ENCODE measurements at regions not wholly inside any gene's neighbourhood (a gene's known extent, or its start where the extent isn't known, plus 50 kb on each side); places are given as distances from the start of the nearest gene placed in this dataset.

DNA sequence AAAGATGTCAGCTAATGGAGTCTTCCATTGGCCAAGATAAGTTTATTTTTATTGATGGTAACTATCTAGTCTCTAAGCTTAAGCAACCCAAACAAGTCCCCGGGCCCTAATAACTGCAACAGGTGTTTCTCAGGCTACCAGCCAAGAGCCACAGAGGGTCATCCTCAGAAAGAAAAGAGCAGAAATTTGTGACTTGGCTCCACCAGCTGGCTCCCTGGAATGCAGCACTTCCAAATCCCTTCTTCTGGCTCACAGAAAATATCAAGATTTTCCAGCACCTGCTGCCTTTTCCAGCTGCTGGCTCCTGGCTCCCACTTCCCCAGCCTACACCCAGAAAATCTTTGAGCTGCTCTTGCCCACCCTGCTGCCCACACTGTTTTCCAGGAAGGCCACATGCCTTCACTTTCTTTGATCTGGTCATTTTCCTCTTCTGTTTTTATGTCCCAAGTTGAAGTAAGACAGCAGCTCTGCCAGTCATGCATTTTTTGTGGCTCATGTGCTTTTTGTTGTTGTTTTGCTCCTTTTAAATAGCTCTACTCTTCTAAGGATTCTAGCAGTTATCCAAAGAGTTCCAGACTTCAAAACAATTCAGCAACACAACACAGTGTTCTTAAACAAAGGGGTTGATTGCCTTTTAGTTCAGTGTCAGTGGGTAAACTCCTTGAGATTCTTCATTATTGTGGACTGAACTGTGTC is 151.0 kb upstream of the SMLR1 start:
- DNase-seq (ENCODE audit: extremely low read depth in 1 of 4, low spot score in 3 of 4) (no peak), ATAC-seq (no peak), FAIRE-seq (no peak)
- intact Hi-C loops (cut with micrococcal nuclease): no loop called here
- no TSS peak for BruUV-seq (replicated peaks)
- H4K20me1 ChIP-seq (replicated peaks; ENCODE audit: control insufficient read depth, insufficient read depth, low read length): no peaks in the 10 kb centered on the region
- no peaks in the 10 kb centered on the region for H3K27me3 ChIP-seq (ENCODE audit: control insufficient read depth in 2 of 2, insufficient read depth in 2 of 2, low read length in 2 of 2)
- ChIA-PET POLR2A (interaction anchor here (0.6 kb wide), 1 partner anchor 11 kb away, joined by 3 read pairs; no protein-coding TSS in a partner anchor), CTCF (ENCODE audit: low intra/inter-chr PET ratio) (no interaction called here)
- no peak overlapping the region for H3K9ac ChIP-seq (ENCODE audit: insufficient read depth in 1 of 2, low read depth in 2 of 2, low read length in 2 of 2)
- 0% methylated on average over 1 of the region's 1 CpG for WGBS (ENCODE audit: insufficient coverage, low coverage, missing lambda C conversion rate)
- H3K79me2 ChIP-seq (ENCODE audit: control insufficient read depth, insufficient read depth, low read length): no peaks in the 10 kb centered on the region
- H3K4me2 ChIP-seq (ENCODE audit: insufficient read depth, low read length): no peak overlapping the region
- no peak overlapping the region for H3K4me3 ChIP-seq
- TF ChIP-seq MTA1 (IDR thresholded peaks at IDR 0.05; ENCODE audit: borderline replicate concordance) (no peak), RAD21 (CRISPR knock-in tag; conservative IDR thresholded peaks at IDR 0.05 in 1 of 2, IDR thresholded peaks at IDR 0.05 in 1 of 2) (peak in 1 of 2 experiments; percentile 41; a peak in 2 of 4 replicates)
- no peaks in the 10 kb centered on the region for H3K36me3 ChIP-seq (ENCODE audit: control insufficient read depth, insufficient read depth, low read length)
- in situ Hi-C loops (cut with MboI): no loop called here
- H3K9me3 ChIP-seq (replicated peaks; ENCODE audit: control insufficient read depth, insufficient read depth, low read depth, low read length): no peaks in the 10 kb centered on the region
- no peak overlapping the region for H3K27ac ChIP-seq (ENCODE audit: extremely low read depth, low read depth, low read length)
- H2AFZ ChIP-seq (ENCODE audit: low read depth, low read length): no peak overlapping the region
- H3K9me1 ChIP-seq (ENCODE audit: control insufficient read depth, insufficient read depth, low read length): no peaks in the 10 kb centered on the region
- H3K4me1 ChIP-seq (replicated peaks in 1 of 2; ENCODE audit: control insufficient read depth in 2 of 2, insufficient read depth in 2 of 2, low read length in 2 of 2): no peaks in the 10 kb centered on the region

DNA sequence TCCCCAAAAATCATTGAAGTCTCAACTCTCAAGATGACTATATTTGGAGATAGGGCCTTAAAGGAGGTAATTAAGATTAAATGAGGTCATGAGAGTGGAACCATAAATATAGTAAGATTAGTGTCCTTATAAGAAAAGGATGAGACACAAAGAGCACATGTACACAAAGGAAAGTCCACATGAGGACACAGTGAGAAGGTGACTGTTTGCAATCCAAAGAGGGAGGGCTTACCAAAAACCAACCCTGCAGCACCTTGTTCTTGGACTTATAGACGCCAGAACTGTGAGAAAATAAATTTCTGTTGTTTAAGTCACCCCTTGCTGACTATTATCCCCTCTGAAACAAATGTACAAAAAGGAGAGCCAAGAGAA is 150.4 kb upstream of the SMLR1 start:
- H3K9ac ChIP-seq (ENCODE audit: insufficient read depth in 1 of 2, low read depth in 2 of 2, low read length in 2 of 2): no peak overlapping the region
- no peak overlapping the region for H2AFZ ChIP-seq (ENCODE audit: low read depth, low read length)
- ATAC-seq: no peak
- H3K4me2 ChIP-seq (ENCODE audit: insufficient read depth, low read length): no peak overlapping the region
- H3K27ac ChIP-seq (ENCODE audit: extremely low read depth, low read depth, low read length): no peak overlapping the region
- no peak overlapping the region for H3K4me3 ChIP-seq
- no TSS peak for BruUV-seq (replicated peaks)
- intact Hi-C loops (cut with micrococcal nuclease) (no loop called here), in situ Hi-C loops (cut with MboI) (no loop called here)
- no peaks in the 10 kb centered on the region for H3K79me2 ChIP-seq (ENCODE audit: control insufficient read depth, insufficient read depth, low read length)
- ChIA-PET CTCF (ENCODE audit: low intra/inter-chr PET ratio) (no interaction called here), POLR2A (interaction anchor here (0.6 kb wide), 1 partner anchor 11 kb away, joined by 3 read pairs; no protein-coding TSS in a partner anchor)
- no peaks in the 10 kb centered on the region for H3K27me3 ChIP-seq (ENCODE audit: control insufficient read depth in 2 of 2, insufficient read depth in 2 of 2, low read length in 2 of 2)
- H3K9me3 ChIP-seq (replicated peaks; ENCODE audit: control insufficient read depth, insufficient read depth, low read depth, low read length): no peaks in the 10 kb centered on the region
- no peak for FAIRE-seq
- no peaks in the 10 kb centered on the region for H3K4me1 ChIP-seq (replicated peaks in 1 of 2; ENCODE audit: control insufficient read depth in 2 of 2, insufficient read depth in 2 of 2, low read length in 2 of 2)
- H4K20me1 ChIP-seq (replicated peaks; ENCODE audit: control insufficient read depth, insufficient read depth, low read length): no peaks in the 10 kb centered on the region
- WGBS (ENCODE audit: insufficient coverage, low coverage, missing lambda C conversion rate): 0% methylated on average over 1 of the region's 1 CpG
- no peak for DNase-seq (ENCODE audit: extremely low read depth in 1 of 4, low spot score in 3 of 4)
- no peaks in the 10 kb centered on the region for H3K36me3 ChIP-seq (ENCODE audit: control insufficient read depth, insufficient read depth, low read length)
- no peaks in the 10 kb centered on the region for H3K9me1 ChIP-seq (ENCODE audit: control insufficient read depth, insufficient read depth, low read length)
- no peak for TF ChIP-seq PHF20 (IDR thresholded peaks at IDR 0.05; ENCODE audit: partially characterized antibody)
- TF ChIP-seq, protein P1, sequence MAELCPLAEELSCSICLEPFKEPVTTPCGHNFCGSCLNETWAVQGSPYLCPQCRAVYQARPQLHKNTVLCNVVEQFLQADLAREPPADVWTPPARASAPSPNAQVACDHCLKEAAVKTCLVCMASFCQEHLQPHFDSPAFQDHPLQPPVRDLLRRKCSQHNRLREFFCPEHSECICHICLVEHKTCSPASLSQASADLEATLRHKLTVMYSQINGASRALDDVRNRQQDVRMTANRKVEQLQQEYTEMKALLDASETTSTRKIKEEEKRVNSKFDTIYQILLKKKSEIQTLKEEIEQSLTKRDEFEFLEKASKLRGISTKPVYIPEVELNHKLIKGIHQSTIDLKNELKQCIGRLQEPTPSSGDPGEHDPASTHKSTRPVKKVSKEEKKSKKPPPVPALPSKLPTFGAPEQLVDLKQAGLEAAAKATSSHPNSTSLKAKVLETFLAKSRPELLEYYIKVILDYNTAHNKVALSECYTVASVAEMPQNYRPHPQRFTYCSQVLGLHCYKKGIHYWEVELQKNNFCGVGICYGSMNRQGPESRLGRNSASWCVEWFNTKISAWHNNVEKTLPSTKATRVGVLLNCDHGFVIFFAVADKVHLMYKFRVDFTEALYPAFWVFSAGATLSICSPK (IDR thresholded peaks at IDR 0.05; ENCODE audit: borderline replicate concordance): no peak
- TF ChIP-seq, protein P2, sequence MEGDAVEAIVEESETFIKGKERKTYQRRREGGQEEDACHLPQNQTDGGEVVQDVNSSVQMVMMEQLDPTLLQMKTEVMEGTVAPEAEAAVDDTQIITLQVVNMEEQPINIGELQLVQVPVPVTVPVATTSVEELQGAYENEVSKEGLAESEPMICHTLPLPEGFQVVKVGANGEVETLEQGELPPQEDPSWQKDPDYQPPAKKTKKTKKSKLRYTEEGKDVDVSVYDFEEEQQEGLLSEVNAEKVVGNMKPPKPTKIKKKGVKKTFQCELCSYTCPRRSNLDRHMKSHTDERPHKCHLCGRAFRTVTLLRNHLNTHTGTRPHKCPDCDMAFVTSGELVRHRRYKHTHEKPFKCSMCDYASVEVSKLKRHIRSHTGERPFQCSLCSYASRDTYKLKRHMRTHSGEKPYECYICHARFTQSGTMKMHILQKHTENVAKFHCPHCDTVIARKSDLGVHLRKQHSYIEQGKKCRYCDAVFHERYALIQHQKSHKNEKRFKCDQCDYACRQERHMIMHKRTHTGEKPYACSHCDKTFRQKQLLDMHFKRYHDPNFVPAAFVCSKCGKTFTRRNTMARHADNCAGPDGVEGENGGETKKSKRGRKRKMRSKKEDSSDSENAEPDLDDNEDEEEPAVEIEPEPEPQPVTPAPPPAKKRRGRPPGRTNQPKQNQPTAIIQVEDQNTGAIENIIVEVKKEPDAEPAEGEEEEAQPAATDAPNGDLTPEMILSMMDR (IDR thresholded peaks at IDR 0.05 in 2 of 3, conservative IDR thresholded peaks at IDR 0.05 in 1 of 3; ENCODE audit: insufficient read depth in 2 of 3, low read depth in 1 of 3, low read length in 3 of 3): no peak
- TF ChIP-seq ETV1 (tag; conservative IDR thresholded peaks at IDR 0.05; ENCODE audit: low read depth): no peak
- TF ChIP-seq MED1 (CRISPR knock-in tag; IDR thresholded peaks at IDR 0.05; ENCODE audit: borderline replicate concordance): no peak
- TF ChIP-seq CREBBP (IDR thresholded peaks at IDR 0.05; ENCODE audit: low read depth, low read length): no peak
- TF ChIP-seq MCM2 (IDR thresholded peaks at IDR 0.05; ENCODE audit: low read depth): no peak
- TF ChIP-seq, protein P3, sequence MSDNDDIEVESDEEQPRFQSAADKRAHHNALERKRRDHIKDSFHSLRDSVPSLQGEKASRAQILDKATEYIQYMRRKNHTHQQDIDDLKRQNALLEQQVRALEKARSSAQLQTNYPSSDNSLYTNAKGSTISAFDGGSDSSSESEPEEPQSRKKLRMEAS (CRISPR knock-in tag; IDR thresholded peaks at IDR 0.05): no peak
- no peak for TF ChIP-seq ARID2 (IDR thresholded peaks at IDR 0.05)
- TF ChIP-seq TCF7L2 (IDR thresholded peaks at IDR 0.05; ENCODE audit: low read depth, low read length): no peak
